Kidney (tissue), 13 donors: ENCODE measurements at regions not wholly inside any gene's neighbourhood (a gene's known extent, or its start where the extent isn't known, plus 50 kb on each side); places are given as distances from the start of the nearest gene placed in this dataset.

Experiments used
- DNase-seq, 5 donors: peaks; one replicate each; pipeline ENCODE4 v3.0.0-alpha.2; 2013 to 2020
- FAIRE-seq: peaks from 2 replicates; lab custom pipeline; 2012; peaks lifted over from hg19 to GRCh38; lab: Jason Lieb, UNC
- H3K27ac ChIP-seq, 2 donors: one replicate each; pipeline ENCODE4 v1.7.0; 2013; ENCODE audit warnings: low read depth in 2 of 2, low read length in 2 of 2, inconsistent platforms in 1 of 2
- H3K27me3 ChIP-seq: one replicate; pipeline ENCODE4 v1.7.1; 2013; ENCODE audit warnings: low read length, inconsistent platforms; ENCODE audit not compliant: control insufficient read depth, insufficient read depth
- H3K36me3 ChIP-seq, 3 donors: one replicate each; pipeline versions ENCODE4 v1.7.0 to v1.7.1; 2013; ENCODE audit warnings: low read length in 3 of 3, control low read depth in 1 of 3, inconsistent platforms in 1 of 3; ENCODE audit not compliant: insufficient read depth in 3 of 3, control insufficient read depth in 2 of 3
- H3K4me1 ChIP-seq, 3 donors: one replicate each; pipeline versions ENCODE4 v1.7.0 to v1.7.1; 2013; ENCODE audit warnings: low read length in 3 of 3, inconsistent platforms in 1 of 3, low read depth in 1 of 3; ENCODE audit not compliant: control insufficient read depth in 2 of 3, insufficient read depth in 2 of 3
- H3K4me3 ChIP-seq, 3 donors: one replicate each; pipeline versions ENCODE4 v1.7.0 to v1.8.1; 2013; ENCODE audit warnings: low read length in 3 of 3, control low read depth in 1 of 3, inconsistent platforms in 1 of 3
- H3K9ac ChIP-seq, 3 donors: one replicate each; pipeline versions ENCODE4 v1.7.0 to v1.7.1; 2013; ENCODE audit warnings: low read length in 3 of 3, control low read depth in 1 of 3, inconsistent platforms in 1 of 3
- H3K9me3 ChIP-seq, 3 donors: one replicate each; pipeline versions ENCODE4 v1.7.0 to v1.7.1; 2013; ENCODE audit warnings: low read length in 3 of 3, control low read depth in 1 of 3, inconsistent platforms in 1 of 3; ENCODE audit not compliant: control insufficient read depth in 2 of 3, insufficient read depth in 1 of 3
- CTCF ChIP-seq: IDR thresholded peaks from 3 replicates; pipeline ENCODE4 v1.5.1; 2012; ENCODE audit warnings: mild to moderate bottlenecking, moderate library complexity, borderline replicate concordance; ENCODE audit not compliant: insufficient read depth; ENCODE audit errors: extremely low read depth
- intact Hi-C: fragments of 100-400 bp; cut with DNase I; formaldehyde crosslinking; loops from one replicate; pipeline ENCODE4 v1.11.1; 2022
- donor health status: control.
- donor health status: control.
- donor health status: control.
- donor health status: control.
- donor health status: control.
- donor health status: DM: yes; HTN: yes; CAD: no.
- donor health status: Normal renal cell carcinoma (clear cell type).

- Histone ChIP-seq H3K4me1 (no peaks in the 10 kb centered on the region), H3K4me3 (no peak overlapping the region), H3K9me3 (no peaks in the 10 kb centered on the region), H3K9ac (no peak overlapping the region), H3K27ac (no peak overlapping the region), H3K36me3 (no peaks in the 10 kb centered on the region), H3K27me3 (no peaks in the 10 kb centered on the region)
- TF ChIP-seq CTCF, result no peak
- intact Hi-C loops, result no loop called here
- DNase-seq (no peak), FAIRE-seq (no peak)
These were observed 187.6 kb downstream of the TEX36 start for GRCh38 chr10:125495386-125495785.

GRCh38 chr10:125494651-125495239 is 188.2 kb downstream of the TEX36 start:
- no peaks in the 10 kb centered on the region for H3K9me3 ChIP-seq
- FAIRE-seq (no peak), DNase-seq (no peak)
- H3K27ac ChIP-seq, result no peak overlapping the region
- no peak for TF ChIP-seq CTCF
- no peaks in the 10 kb centered on the region for H3K36me3 ChIP-seq
- H3K9ac ChIP-seq, result no peak overlapping the region
- intact Hi-C loops, result no loop called here
- no peak overlapping the region for H3K4me3 ChIP-seq
- H3K4me1 ChIP-seq, result no peaks in the 10 kb centered on the region
- H3K27me3 ChIP-seq, result no peaks in the 10 kb centered on the region

DNA sequence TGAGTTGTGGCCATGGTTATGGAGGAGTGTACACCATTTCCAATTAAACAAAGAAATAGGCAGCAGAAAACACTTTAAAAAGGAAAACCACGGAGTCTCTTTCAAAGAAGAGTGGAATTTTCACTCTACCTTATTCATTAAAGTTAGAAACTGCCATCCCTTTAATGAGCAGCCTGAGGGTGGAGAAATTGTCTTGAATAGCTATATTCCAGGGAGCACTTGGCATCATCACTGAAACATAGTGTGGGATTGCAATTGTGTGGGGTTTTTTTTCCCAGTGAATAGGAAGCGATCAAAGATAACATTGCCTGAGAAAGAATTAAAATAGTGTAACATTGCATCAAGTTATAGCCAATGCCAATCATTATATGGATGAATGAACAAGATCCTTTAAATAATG is 191.6 kb downstream of the TEX36 start:
- Histone ChIP-seq H3K4me3 (no peak overlapping the region), H3K27me3 (no peaks in the 10 kb centered on the region), H3K27ac (no peak overlapping the region), H3K36me3 (no peaks in the 10 kb centered on the region), H3K9ac (no peak overlapping the region), H3K4me1 (no peaks in the 10 kb centered on the region), H3K9me3 (no peaks in the 10 kb centered on the region)
- DNase-seq (no peak), FAIRE-seq (no peak)
- TF ChIP-seq CTCF, result no peak
- intact Hi-C loops, result no loop called here

GRCh38 chr10:125489731-125490130 is 193.2 kb downstream of the TEX36 start:
- FAIRE-seq (no peak), DNase-seq (no peak)
- no peak for TF ChIP-seq CTCF
- no peaks in the 10 kb centered on the region for H3K9me3 ChIP-seq
- intact Hi-C loops, result no loop called here
- no peaks in the 10 kb centered on the region for H3K27me3 ChIP-seq
- no peak overlapping the region for H3K9ac ChIP-seq
- no peak overlapping the region for H3K27ac ChIP-seq
- no peaks in the 10 kb centered on the region for H3K4me1 ChIP-seq
- H3K36me3 ChIP-seq, result no peaks in the 10 kb centered on the region
- H3K4me3 ChIP-seq, result no peak overlapping the region
